ENCODE measurements at regions not wholly inside any gene's neighbourhood (a gene's known extent, or its start where the extent isn't known, plus 50 kb on each side); places are given as distances from the start of the nearest gene placed in this dataset.

DNA sequence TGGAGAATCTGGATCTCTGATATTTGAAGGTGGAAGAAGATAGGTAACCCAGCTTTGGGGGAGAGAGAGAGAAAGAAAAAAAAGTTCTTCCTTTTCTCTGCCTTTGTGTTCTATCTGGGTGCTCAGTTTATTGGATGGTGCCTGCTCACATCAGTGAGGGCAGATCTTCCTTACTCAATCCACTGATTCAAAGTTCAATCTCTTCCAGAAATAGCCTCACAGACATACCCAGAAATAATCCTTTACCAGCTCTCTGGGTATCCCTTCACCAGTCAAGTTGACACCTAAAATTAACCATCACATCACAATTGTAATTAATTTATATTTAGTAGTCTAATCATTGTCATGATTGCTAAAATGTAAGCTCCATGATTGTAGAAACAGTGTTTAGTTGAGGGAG lies 189.1 kb downstream of the EPM2A start:
- ChIA-PET CTCF (no interaction called here), POLR2A (no interaction called here)
- no peak overlapping the region for H3K27ac ChIP-seq (ENCODE audit: low read depth, low read length)
- H3K4me3 ChIP-seq (ENCODE audit: low read depth, low read length) = no peak overlapping the region
- no peaks in the 10 kb centered on the region for H3K9me3 ChIP-seq (ENCODE audit: control insufficient read depth, insufficient read depth, low read length)
- H3K27me3 ChIP-seq (ENCODE audit: control insufficient read depth, insufficient read depth, low read length) = no peaks in the 10 kb centered on the region
- TF ChIP-seq CTCF (IDR thresholded peaks at IDR 0.05; ENCODE audit: low read depth, low read length) = no peak
- no peak for DNase-seq (ENCODE audit: low read depth, low spot score)

- H3K4me3 ChIP-seq (ENCODE audit: low read depth, low read length) = no peak overlapping the region
- no peaks in the 10 kb centered on the region for H3K27me3 ChIP-seq (ENCODE audit: control insufficient read depth, insufficient read depth, low read length)
- POLR2A ChIA-PET = no interaction called here
- no peak overlapping the region for H3K27ac ChIP-seq (ENCODE audit: low read depth, low read length)
- no peak for DNase-seq (ENCODE audit: low read depth, low spot score)
- CTCF ChIA-PET = no interaction called here
- no peaks in the 10 kb centered on the region for H3K9me3 ChIP-seq (ENCODE audit: control insufficient read depth, insufficient read depth, low read length)
- no peak for TF ChIP-seq CTCF (IDR thresholded peaks at IDR 0.05; ENCODE audit: low read depth, low read length)
Measured at GRCh38 chr6:145547594-145548335, 187.6 kb downstream of the EPM2A start.

DNA sequence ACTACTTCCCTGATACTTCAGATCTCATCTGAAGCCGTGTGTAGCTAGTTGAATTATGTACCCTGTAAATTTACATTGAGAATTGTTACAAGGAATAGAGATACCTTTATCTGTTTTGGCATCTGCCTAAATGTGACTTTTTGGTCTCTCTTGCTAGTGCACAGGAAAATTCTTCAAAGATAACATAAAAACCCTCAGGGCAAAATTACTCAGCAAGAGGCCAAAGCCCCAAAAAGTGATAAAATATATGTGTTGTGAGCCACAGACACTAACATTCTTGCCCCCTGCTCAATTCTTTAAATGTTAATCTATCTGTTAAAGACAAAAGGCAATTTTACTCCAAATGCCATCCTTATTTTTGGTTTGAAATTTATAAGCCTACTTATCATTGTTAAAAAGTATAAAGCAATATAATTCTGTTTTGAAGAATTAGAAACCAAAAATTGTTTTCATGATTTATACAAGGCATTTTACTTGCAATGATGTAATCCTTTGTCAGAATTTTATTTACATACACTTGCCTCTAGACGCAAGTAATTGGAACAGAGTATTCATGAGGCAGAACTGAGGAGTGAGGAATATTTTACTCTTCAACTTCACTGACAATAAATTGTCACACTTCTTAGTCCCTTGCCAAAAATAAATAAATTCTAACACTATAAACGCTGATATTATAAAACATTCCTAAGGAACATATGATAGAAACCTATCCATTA lies 186.2 kb downstream of the EPM2A start:
- ChIA-PET CTCF (no interaction called here), POLR2A (no interaction called here)
- Histone ChIP-seq H3K27ac (ENCODE audit: low read depth, low read length) (no peak overlapping the region), H3K9me3 (ENCODE audit: control insufficient read depth, insufficient read depth, low read length) (no peaks in the 10 kb centered on the region), H3K4me3 (ENCODE audit: low read depth, low read length) (no peak overlapping the region), H3K27me3 (ENCODE audit: control insufficient read depth, insufficient read depth, low read length) (no peaks in the 10 kb centered on the region)
- no peak for TF ChIP-seq CTCF (IDR thresholded peaks at IDR 0.05; ENCODE audit: low read depth, low read length)
- DNase-seq (ENCODE audit: low read depth, low spot score) = no peak

- H3K27me3 ChIP-seq (ENCODE audit: control insufficient read depth, insufficient read depth, low read length) = no peaks in the 10 kb centered on the region
- no peak for DNase-seq (ENCODE audit: low read depth, low spot score)
- POLR2A ChIA-PET = no interaction called here
- CTCF ChIA-PET = no interaction called here
- TF ChIP-seq CTCF (IDR thresholded peaks at IDR 0.05; ENCODE audit: low read depth, low read length) = no peak
- no peaks in the 10 kb centered on the region for H3K9me3 ChIP-seq (ENCODE audit: control insufficient read depth, insufficient read depth, low read length)
- H3K27ac ChIP-seq (ENCODE audit: low read depth, low read length) = no peak overlapping the region
- no peak overlapping the region for H3K4me3 ChIP-seq (ENCODE audit: low read depth, low read length)
Measured at GRCh38 chr6:145551164-145551563, 184.2 kb downstream of the EPM2A start.

GRCh38 chr6:145555084-145555483 lies 180.2 kb downstream of the EPM2A start:
- no peaks in the 10 kb centered on the region for H3K27me3 ChIP-seq (ENCODE audit: control insufficient read depth, insufficient read depth, low read length)
- ChIA-PET POLR2A (no interaction called here), CTCF (no interaction called here)
- no peak overlapping the region for H3K4me3 ChIP-seq (ENCODE audit: low read depth, low read length)
- TF ChIP-seq CTCF (IDR thresholded peaks at IDR 0.05; ENCODE audit: low read depth, low read length) = no peak
- H3K9me3 ChIP-seq (ENCODE audit: control insufficient read depth, insufficient read depth, low read length) = no peaks in the 10 kb centered on the region
- DNase-seq (ENCODE audit: low read depth, low spot score) = no peak
- no peak overlapping the region for H3K27ac ChIP-seq (ENCODE audit: low read depth, low read length)

Data from AG04450 (cell line).